ENCODE measurements at regions not wholly inside any gene's neighbourhood (a gene's known extent, or its start where the extent isn't known, plus 50 kb on each side); places are given as distances from the start of the nearest gene placed in this dataset.

DNA sequence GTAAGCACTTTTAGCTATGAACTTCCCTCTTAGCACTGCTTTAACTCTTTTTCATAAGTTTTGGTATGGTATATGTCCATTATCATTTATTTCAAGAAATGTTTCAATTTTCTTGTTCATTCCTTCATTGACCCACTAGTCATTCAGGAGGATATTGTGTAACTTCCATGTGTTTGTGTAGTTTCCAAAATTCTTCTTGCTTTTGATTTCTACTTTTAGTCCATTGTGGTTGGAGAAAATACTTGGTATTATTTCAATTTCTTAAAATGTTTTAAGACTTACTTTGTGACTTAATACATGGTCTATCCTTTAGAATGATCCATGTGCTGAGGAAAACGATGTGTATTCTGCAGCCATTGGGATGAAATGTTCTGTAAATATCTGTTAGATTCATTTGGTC, 176.5 kb downstream of the CENPW start:
- intact Hi-C loops (cut with DNase I): no loop called here
- H3K27ac ChIP-seq: no peak overlapping the region
- H3K36me3 ChIP-seq: no peaks in the 10 kb centered on the region
- H3K4me1 ChIP-seq: no peaks in the 10 kb centered on the region
- no peaks in the 10 kb centered on the region for H3K9me3 ChIP-seq
- H3K27me3 ChIP-seq: no peaks in the 10 kb centered on the region
- 76 to 86% methylated on average over 1 of the region's 1 CpG for WGBS, 2 donors
- no peak overlapping the region for H3K4me3 ChIP-seq
- DNase-seq: no peak
- TF ChIP-seq CTCF (IDR thresholded peaks at IDR 0.05) (no peak), POLR2A (IDR thresholded peaks at IDR 0.05) (no peak)

DNA sequence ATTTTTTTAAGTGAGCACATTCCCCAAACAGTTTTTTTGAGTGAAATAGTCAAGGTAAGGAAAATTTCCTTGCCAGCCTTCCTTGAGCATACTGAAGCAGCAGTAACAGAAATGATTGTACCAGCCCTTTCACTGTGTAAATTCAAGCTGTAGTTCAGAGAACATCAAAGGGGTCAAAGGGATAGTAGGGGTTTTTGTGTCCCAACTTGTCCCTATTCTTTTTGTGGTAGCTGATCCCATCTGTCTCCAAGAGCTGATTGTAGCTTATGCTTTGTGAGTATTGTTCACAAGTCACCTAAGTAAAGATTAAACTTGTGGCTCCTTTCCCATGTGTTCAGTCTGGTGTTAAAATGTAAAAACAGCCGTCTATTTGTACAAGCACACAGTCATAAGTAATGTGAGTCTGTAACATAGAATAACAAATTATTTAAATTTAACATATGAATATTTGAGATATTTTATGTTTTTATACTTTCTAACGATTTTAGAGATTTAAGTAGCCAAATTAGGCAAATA, 185.0 kb downstream of the CENPW start:
- intact Hi-C loops (cut with DNase I): no loop called here
- WGBS, 2 donors: 40 to 43% methylated on average over 2 of the region's 2 CpGs
- H3K4me3 ChIP-seq: no peak overlapping the region

GRCh38 chr6:126526547-126526946, 186.6 kb downstream of the CENPW start:
- Histone ChIP-seq H3K4me1 (no peaks in the 10 kb centered on the region), H3K4me3 (no peak overlapping the region), H3K27me3 (no peaks in the 10 kb centered on the region), H3K36me3 (no peaks in the 10 kb centered on the region), H3K9me3 (no peaks in the 10 kb centered on the region), H3K27ac (no peak overlapping the region)
- TF ChIP-seq POLR2A (IDR thresholded peaks at IDR 0.05) (no peak), CTCF (IDR thresholded peaks at IDR 0.05) (no peak)
- intact Hi-C loops (cut with DNase I): no loop called here
- DNase-seq: no peak
- WGBS, 2 donors: 94% methylated on average over 2 of the region's 2 CpGs; no CpG with 5 or more reads in 1 of the 2 donors

More for the DNA sequence above, 185.0 kb downstream of the CENPW start:
- Histone ChIP-seq H3K9me3 (no peaks in the 10 kb centered on the region), H3K27ac (no peak overlapping the region), H3K4me1 (no peaks in the 10 kb centered on the region), H3K36me3 (no peaks in the 10 kb centered on the region), H3K27me3 (no peaks in the 10 kb centered on the region)
- no peak for DNase-seq
- TF ChIP-seq CTCF (IDR thresholded peaks at IDR 0.05) (no peak), POLR2A (IDR thresholded peaks at IDR 0.05) (no peak)

GRCh38 chr6:126526996-126527606, 187.2 kb downstream of the CENPW start:
- H3K4me3 ChIP-seq: no peak overlapping the region
- WGBS, 2 donors: 62 to 66% methylated on average over 4 of the region's 4 CpGs
- no peaks in the 10 kb centered on the region for H3K9me3 ChIP-seq
- no peaks in the 10 kb centered on the region for H3K36me3 ChIP-seq
- no peaks in the 10 kb centered on the region for H3K4me1 ChIP-seq
- H3K27ac ChIP-seq: no peak overlapping the region
- intact Hi-C loops (cut with DNase I): no loop called here
- no peak for DNase-seq
- TF ChIP-seq POLR2A (IDR thresholded peaks at IDR 0.05) (no peak), CTCF (IDR thresholded peaks at IDR 0.05) (no peak)
- no peaks in the 10 kb centered on the region for H3K27me3 ChIP-seq

GRCh38 chr6:126529637-126530362, 189.9 kb downstream of the CENPW start:
- intact Hi-C loops (cut with DNase I): no loop called here
- Histone ChIP-seq H3K9me3 (no peaks in the 10 kb centered on the region), H3K4me3 (no peak overlapping the region), H3K27me3 (no peaks in the 10 kb centered on the region), H3K36me3 (no peaks in the 10 kb centered on the region), H3K4me1 (no peaks in the 10 kb centered on the region), H3K27ac (no peak overlapping the region)
- 59 to 76% methylated on average over 2 of the region's 2 CpGs for WGBS, 2 donors
- no peak for DNase-seq
- no peak for TF ChIP-seq POLR2A (IDR thresholded peaks at IDR 0.05)
- TF ChIP-seq CTCF (IDR thresholded peaks at IDR 0.05): no peak

All from esophagus squamous epithelium (tissue), 5 donors.